CD4-positive, alpha-beta T cell treated with Interleukin-15 for 4 hours (primary cell): ENCODE measurements at regions not wholly inside any gene's neighbourhood (a gene's known extent, or its start where the extent isn't known, plus 50 kb on each side); places are given as distances from the start of the nearest gene placed in this dataset.

ENCODE experiments used
- DNase-seq: peaks from one replicate; pipeline ENCODE4 v3.0.0-alpha.2; 2020; ENCODE audit warnings: low spot score

DNA sequence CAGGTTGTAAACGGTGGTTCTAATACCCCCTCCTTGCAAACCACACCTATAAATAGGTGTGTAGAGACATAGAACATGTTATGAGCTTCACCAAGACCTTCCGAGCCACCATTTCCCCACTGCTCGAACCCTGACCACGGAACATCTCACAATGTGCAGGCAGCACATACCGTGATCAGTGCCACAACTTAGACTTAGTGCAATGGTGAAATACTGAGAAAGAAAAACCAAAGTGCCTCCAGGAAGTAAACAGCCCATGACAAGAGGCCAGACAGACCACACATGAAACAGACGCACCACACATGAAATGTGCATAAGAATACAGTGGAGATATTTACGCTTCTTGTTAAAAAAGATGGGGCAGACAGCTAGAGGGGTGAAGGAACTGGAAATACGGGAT lies 166.9 kb upstream of the CCND2 start:
- DNase-seq: peak; percentile 36

DNA sequence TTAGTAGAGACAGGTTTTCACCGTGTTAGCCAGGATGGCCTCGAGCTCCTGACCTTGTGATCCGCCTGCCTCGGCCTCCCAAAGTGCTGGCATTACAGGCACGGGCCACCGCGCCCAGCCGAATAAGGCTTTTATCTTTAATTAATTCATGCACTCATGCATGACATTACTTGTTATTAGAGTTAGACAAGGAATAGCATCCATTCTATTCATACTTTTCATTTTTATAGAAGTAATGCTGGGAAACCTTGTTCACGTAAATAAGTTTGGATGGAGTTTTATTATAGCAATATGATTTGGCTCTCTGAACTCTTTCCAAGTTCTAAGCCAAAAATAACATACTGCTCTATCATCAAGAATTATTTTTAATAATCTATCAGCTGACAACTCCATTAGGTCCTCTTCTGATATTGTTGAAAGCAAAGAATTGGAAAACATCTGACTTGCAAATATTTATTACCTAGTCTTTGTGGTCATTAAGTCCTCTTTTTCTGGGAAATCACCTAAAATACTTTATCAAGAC lies 168.8 kb upstream of the CCND2 start:
- DNase-seq: no peak

DNA sequence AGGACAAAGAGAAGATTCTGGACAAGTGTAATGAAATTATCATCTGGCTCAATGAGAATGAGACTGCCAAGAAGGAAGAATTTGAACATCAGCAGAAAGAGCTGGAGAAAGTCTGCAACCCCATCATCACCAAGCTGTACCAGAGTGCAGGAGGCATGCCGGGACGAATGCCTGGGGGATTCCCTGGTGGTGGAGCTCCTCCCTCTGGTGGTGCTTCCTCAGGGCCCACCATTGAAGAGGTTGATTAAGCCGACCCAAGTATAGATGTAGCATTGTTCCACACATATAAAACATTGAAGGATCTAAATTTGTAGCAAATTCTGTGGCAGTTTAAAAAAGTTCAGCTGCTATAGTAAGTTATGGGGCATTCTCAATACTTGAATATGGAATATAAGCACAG lies 174.3 kb upstream of the CCND2 start:
- no peak for DNase-seq

DNA sequence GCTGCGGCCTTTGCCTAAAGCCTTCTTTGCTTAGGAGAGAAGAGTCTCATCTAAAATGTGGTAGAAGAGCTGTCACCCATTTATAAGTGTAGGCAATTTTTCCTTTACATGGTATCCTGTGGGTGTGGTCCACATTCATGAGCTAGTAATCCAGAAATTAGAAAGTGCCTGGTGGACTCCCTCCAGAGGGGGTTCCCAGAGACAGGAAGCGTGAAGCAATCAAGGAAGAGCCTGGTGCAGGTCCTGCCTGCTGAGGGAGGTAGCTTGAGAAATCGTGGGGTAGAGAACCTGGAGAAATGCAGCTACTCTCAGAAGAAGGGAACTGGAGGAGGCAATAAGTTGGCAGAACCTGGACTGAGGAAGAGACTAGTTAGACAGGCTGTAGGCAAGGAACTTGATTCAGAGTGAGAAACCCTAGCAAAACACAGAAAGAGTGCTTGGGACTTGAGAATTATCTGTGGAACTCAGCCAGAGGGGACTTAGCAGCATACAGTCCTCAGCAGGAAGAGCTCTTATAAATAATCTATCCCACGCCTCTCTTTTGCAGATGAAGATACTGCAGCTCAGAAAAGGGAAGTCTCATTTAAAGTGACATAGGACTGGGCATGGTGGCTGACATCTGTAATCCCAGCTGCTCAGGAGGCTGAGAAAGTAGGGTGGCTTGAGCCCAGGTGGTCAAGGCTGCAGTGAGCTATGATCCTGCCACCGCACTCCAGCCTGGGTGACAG lies 182.4 kb upstream of the CCND2 start:
- no peak for DNase-seq

DNA sequence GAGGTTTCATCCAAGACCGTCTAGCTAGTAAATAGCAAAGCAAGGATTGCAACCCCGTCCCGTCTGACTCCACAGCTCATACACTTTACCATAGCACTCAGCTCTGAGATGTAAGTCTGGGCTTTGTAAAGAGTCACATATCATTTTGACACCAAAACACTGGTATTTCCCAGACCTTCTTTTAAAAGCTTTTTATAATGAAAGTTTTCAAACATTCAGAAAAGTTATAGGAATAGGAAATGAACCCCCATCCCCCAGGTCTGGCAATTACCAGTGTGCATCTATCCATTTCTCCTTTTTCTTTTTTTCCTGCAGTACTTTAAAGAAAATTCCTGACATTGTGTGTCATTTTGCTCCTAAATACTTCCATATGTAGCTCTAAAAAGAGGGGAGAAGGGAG lies 183.6 kb upstream of the CCND2 start:
- DNase-seq: no peak

DNA sequence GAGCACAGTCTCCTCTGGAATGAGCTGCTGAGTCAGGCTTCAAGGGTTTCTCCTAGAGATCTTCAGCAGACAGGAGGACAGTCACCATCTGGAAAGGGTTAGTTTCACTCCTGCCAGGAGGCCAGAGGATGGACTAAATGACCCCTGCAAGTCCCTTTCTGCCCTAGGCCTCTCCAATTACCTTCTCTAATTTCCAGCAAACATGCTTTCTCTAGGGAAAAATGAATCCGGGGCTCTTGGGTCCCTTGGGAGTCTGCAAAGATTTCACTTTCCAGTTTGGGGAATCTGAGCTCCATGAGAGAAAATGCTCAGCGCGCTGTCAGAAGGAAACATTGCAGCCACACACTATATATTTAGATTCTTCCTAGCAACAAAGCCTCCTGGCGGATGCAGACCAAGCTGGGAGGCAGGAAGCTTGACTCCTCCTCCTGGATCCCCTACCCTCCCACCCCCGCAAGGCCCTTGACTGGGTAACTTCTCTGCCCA lies 184.4 kb upstream of the CCND2 start:
- no peak for DNase-seq

DNA sequence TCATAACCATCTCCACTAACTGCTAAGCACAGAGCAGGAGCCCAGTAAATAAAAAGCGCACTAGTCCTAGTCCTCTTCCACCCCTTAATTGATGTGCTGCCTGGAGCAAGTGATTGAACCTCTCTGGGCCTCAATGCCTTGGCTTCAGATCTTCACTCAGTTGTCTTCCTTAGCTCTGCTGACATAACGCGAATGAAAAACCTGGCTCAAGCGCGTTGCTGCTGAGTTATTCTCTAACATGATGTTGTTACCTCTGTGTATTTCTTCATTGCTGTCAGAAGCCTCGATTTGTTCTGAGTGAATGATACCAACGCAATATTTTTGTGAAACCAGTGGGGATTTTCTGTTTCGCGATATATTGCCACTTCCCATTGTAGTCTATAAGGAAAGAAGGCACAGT lies 185.1 kb upstream of the CCND2 start:
- DNase-seq: no peak

DNA sequence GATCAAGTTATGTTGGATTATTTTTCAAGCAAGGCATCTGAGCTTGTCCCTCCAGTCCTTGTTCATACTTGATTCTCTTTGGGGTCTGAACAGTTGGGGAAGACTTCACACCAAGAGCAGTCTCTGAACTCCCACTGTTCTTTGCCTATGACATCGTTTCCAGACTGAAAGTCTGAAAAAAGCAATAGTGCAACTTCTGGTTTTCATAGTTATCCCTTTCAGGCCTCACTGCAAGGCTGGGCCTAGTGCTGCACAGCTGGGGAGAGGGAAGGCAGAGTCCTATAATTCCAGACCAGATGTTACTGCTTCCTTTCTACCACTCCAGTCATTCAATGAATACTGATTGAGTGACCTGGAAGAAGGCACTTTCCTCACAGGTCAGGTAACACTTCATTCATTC lies 187.1 kb upstream of the CCND2 start:
- no peak for DNase-seq

DNA sequence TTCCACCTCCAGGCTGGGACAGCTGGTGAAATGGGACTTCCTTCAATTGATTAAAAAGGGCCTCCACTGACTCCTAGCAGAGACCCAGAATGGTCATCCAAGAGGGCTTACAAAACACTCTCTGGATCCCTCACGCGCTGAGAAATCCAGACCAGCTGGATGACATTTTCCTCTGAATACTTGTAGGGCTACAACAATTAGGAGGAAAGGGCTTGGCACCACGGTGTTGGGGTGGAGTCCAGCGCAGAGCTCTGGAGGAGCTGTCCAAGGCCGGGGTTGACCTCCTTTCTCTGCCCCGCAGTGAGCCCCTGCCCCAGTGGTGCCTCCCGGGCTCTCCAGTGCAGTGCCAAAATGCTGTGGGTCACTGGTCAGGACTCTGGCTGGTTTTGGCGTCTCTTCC lies 189.0 kb upstream of the CCND2 start:
- DNase-seq: no peak

DNA sequence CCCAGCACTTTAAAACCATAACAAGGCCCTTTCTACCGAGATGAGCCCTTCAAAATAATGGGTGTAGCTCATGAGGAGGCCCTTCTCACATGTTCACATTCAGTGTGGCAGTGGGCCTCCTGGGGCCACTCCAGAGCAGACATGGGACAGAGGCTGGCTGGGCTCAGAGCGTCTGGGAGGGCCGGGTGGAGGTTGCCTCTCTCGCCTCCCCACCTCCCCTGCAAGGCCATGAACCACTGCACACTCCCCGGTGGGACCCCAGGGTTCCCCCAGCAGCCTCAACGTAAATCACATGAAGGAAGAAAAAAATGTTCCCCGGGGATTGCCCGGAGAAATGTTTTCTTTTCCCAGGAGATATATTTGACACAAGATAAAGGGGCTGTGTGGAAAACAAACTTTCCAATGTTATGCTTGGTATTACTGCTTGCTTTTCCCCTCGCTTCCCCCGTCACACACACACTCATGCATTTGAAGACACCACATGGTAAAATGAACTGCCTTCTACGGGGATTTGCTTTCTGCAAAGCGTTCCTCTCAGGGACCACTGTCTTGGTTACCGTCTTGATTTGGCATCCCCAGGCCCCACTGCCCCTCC lies 190.7 kb upstream of the CCND2 start:
- DNase-seq: no peak

DNA sequence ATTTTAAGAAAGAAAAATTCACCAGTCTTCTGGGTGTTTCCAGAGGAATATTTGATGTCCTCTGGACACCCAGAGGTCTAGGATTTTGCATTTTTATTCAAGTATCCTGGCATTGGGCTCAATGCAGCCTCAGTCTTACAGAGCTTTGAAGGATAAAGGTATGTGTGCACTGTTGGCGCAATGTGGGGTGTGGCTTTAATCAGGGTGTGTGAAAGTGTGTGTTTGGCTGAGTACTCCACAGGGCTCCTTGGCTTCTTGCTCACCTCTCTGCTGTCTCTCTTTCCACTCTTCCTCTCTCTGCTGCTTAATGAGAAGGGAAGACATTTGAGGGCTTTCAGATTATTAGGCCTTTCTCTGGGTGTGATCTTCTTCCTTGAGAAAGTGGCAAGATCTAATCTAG lies 193.3 kb upstream of the CCND2 start:
- DNase-seq: no peak

DNA sequence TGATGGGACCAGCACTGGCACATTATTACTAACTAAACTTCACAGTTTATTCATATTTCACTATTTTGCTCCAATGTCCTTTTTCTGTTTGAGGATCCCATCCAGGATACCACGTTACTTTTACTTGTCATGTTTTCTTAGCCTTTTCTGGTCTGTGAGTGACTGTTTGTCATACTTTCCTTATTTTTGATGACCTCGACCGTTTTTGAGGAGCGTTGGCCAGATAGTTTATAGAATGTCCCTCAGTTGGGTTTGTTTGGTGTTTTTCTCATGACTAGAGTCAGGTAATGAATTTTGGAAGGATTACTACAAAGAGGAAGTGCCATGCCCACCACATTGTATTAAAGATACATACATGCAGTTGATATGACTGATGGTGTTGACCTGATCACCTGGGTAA lies 199.4 kb upstream of the CCND2 start:
- DNase-seq: no peak

DNA sequence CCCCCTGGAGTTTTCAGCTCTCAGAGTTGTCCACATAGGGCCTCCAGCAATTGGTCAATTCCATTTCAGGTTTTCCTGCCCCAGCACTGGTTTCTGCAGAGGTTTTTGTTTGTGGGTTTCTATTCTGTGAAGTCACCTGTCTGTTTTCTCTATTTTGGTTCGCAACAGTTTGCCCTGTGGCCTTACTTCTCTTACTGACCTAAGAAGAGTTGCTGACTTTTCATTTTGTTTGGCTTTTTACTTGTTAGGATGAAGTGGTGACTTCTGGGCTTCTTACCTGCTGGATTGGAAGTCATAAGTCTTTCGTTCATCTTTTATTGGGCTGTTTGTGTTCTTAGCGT lies 196.4 kb upstream of the PARP11 start:
- DNase-seq: no peak

DNA sequence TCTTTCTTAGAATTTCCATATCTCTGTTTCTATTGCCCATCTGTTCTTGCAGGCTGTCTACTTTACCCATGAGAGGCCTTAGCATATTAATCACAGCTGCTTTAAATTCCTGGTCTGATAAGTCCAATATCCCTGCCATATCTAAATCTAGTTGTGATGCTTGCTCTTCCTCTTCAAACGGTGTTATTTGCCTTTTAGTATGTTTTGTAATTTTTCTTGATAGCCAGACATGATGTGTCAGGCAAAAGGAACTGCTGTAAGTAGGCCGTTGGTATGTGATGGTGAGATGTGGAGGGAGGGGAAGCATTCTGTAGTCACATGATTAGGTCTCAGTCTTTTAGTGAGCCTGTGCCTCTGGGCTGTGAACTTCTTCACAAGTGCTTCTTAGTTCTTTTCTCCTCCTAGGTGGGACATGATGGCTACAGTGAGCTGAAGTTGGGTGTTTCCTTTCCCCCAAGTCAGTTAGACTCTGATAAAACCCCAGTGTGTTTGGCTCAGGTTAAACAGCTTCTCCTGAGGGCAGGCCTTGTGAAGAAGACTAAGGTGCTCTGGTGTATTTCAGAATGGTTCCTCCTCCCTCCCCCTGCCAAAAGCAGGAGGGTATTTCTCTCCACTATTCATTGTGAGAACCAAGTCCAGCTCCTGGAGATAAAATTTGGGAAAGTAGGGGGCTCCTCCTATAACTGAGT lies 195.9 kb upstream of the PARP11 start:
- DNase-seq: no peak

DNA sequence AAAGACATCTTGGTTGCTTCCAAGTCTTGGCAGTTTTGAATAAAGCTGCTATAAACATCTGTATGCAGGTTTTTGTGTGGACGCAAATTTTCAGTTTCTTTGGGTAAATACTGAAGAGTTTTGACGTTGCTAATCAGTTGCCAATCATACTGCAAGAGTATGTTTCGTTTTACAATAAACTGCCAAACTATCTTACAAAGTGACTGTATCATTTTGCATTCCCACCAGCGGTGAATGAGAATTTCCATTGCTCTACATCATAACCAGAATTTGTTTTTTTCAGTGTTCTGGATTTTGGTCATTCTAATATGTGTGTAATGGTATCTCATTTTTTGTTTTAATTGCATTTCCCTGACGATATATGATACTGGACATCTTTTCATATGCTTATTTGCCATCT lies 190.8 kb upstream of the PARP11 start:
- no peak for DNase-seq

DNA sequence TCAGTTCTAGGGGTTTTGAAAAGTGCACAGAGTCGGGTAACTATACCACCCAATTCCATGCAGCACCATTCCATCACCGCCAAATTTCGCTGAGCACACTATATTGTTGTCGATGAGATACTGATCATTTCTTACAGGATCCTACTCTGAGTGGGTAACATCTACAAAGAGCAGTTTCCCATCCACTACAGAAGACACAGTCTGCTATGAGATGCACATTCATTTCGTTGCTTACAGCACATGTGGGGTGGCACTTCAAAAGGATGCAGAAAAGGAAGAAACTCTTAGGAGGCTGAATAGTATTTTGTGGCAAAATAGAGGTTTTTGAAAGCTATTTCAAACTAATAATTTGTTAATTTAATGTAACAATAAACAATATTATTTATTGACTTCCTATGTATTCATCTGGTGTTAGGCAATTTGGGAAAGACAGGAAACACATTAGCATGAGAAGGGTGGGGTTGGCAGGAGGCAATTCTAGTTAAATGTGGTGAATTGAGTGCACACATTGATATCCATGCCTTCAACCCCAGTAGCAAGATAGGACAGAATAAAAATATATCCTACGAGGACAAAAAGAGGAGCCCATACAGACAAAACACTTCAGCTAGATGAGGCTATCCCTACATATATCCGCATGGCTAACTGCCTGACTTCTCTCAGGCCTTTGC lies 186.8 kb upstream of the PARP11 start:
- no peak for DNase-seq

DNA sequence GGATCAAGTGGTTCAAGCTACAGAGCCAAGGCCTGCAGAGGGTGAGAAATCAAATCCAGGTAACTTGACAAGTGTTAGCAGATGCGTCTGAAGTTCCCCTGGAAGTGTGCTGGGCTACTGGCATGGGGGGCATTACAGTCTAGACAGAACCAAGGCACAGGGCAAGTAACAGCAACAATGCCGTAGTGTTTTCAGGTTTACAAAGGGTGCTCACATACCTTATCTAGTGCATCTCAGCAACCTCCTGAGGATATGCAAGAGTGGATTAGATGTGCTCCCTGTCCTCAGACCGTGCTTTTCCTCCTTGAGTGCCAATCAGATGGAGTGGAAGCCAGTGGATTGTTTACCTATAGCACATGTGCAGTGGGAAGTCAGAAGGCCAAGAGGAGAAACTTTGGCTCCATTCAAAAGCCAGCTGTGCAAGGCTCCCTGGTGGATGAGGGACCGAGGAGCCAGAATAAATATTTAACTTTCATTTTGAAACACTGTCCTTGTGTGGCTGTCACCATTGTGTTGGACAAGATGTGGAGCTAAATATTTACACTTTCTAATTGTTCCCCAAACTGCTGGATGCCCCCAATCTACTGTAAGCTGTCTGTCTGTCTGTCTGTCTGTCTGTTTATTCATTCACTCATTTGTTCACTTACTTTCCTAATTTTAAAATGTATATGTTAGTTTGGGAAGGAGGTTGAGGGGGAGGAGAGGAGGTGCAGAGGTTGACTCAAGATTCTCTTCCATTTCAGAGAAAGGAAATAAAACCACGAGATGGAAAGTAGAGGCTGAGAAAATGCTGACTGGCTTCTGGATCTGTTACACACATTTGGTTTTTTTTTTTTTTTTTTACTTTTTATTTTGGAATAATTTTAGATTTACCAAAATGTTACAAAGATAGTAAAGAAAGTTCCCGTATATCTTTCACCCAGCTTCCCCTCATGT lies 184.0 kb upstream of the PARP11 start:
- no peak for DNase-seq

DNA sequence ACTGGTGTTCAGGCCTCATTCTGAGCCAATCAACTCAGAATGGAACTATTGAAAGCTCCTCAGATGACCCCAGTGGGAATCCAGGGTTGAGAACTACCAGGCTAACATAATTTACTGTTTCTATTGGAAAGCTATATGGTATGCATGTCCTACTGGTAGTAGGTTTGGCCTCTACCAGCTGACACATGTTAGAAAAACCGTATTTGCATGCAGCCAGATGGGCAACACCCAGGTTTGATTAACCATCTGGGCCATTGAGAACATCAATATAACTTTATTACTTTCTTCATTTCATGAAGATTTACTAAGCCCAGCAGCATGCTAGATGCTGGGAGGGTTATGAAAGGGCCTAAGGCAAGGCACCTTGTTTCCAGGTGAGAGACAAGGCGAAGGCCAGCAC lies 181.4 kb upstream of the PARP11 start:
- no peak for DNase-seq

DNA sequence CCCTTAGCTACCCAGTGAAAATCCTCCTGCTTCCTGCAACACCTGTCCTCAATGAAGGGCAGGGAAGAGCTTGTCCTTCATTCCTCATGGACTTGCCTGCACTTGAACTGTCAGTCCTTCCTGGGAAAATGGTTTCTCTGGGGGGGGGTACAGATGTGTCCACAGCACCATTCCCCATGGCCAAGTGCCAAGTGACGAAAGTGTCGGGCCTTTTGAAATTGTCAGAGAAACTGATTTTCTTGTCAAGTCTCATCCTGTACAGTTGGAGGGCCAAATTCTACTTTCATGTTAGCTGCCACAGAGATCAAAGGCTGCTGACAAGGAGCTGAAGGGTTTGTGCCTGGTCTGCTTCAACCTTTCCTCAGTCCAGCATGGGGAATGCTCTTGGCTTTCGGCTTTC lies 179.5 kb upstream of the PARP11 start:
- DNase-seq: no peak

DNA sequence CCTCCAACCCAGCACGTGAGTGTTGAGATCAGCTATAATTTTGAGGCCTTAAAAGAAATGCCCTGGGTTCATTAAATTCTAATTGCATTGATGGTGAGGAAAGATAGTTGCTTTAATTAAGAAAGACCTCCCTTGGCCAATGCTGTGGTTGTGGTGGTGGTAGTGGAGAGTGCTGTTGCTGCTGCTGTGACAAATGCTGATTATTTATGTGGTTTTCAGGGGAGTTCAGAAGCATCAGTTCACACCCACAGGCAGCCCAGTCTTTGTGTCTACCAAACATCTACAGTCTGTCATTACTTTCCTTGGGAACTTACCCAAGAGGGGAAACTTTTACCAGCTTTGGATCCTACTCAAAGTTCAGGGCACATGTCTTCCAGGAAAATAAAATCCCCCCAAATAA lies 178.4 kb upstream of the PARP11 start:
- no peak for DNase-seq

DNA sequence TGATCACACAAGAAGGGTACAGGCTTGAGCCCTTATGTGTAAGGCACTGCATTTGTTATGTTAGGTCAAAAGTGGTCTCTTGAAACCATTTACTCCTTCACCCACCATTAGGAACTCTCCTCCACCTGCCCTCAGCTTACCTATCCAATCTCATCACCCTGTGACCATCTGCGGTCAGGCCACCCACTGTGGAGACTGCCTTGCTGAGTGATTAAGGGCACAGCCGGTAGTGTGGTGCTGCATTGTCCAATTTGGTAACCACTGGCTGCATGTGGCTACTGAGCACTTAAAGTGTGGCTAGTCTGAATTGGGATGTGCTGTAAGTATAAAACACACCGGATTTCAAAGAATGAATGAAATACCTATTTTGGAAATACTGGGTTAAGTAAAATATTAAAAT lies 177.1 kb upstream of the PARP11 start:
- DNase-seq: no peak
